Neural cell (in vitro differentiated cells): ENCODE measurements at regions not wholly inside any gene's neighbourhood (a gene's known extent, or its start where the extent isn't known, plus 50 kb on each side); places are given as distances from the start of the nearest gene placed in this dataset.

Experiments used
- H2AFZ ChIP-seq: fragments of 200-600, 300-800 bp; sonication (generic), shearing (Covaris generic); 2 replicates; pipeline ENCODE4 v1.6.0; 2014; ENCODE audit warnings: low read depth, mild to moderate bottlenecking, antibody characterized with exemption, low read length, moderate library complexity
- H3F3A ChIP-seq: fragments of 200-600 bp; shearing (Covaris generic); 2 replicates; pipeline ENCODE4 v1.6.1; 2016; ENCODE audit warnings: mild to moderate bottlenecking, moderate library complexity, mixed read lengths, antibody characterized with exemption, low read length; ENCODE audit not compliant: insufficient read depth, poor library complexity, severe bottlenecking
- H3K27ac ChIP-seq: fragments of 200-600, 300-800 bp; sonication (generic), shearing (Covaris generic); 2 replicates; pipeline ENCODE4 v1.5.1; 2014; ENCODE audit warnings: mild to moderate bottlenecking, low read length, moderate library complexity
- H3K27me3 ChIP-seq: fragments of 300-800, 200-600 bp; sonication (generic), shearing (Covaris generic); 2 replicates; pipeline ENCODE4 v1.6.0; 2014; ENCODE audit warnings: mild to moderate bottlenecking, low read depth, low read length, moderate library complexity; ENCODE audit not compliant: insufficient read depth
- H3K36me3 ChIP-seq: fragments of 300-800, 200-600 bp; sonication (generic), shearing (Covaris generic); 2 replicates; pipeline ENCODE4 v1.5.1; 2014; ENCODE audit warnings: mild to moderate bottlenecking, antibody characterized with exemption, low read length, moderate library complexity; ENCODE audit not compliant: insufficient read depth
- H3K4me2 ChIP-seq: fragments of 300-800, 200-600 bp; sonication (generic), shearing (Covaris generic); 2 replicates; pipeline ENCODE4 v1.6.0; 2014; ENCODE audit warnings: mild to moderate bottlenecking, low read length
- H3K4me3 ChIP-seq: fragments of 300-800, 200-600 bp; sonication (generic), shearing (Covaris generic); 2 replicates; pipeline ENCODE4 v1.5.1; 2014; ENCODE audit warnings: mild to moderate bottlenecking, low read length, moderate library complexity
- H3K79me2 ChIP-seq: fragments of 200-600 bp; shearing (Covaris generic); replicated peaks from 2 replicates; pipeline ENCODE4 v1.6.0; 2014; ENCODE audit warnings: mild to moderate bottlenecking, low read length, moderate library complexity; ENCODE audit not compliant: insufficient read depth
- H3K9ac ChIP-seq: fragments of 300-800, 200-600 bp; sonication (generic), shearing (Covaris generic); 2 replicates; pipeline ENCODE4 v1.6.1; 2016; ENCODE audit warnings: mild to moderate bottlenecking, low read length, mixed read lengths
- H3K9me2 ChIP-seq: fragments of 200-600 bp; shearing (Covaris generic); 2 replicates; pipeline ENCODE4 v1.6.1; 2016; ENCODE audit warnings: mild to moderate bottlenecking, low read length, mixed read lengths; ENCODE audit not compliant: insufficient read depth
- H3K9me3 ChIP-seq: fragments of 200-600, 300-800 bp; sonication (generic), shearing (Covaris generic); 2 replicates; pipeline ENCODE4 v1.6.1; 2016; ENCODE audit warnings: mild to moderate bottlenecking, mixed run types, low read length, moderate library complexity, mixed read lengths
- H4K20me1 ChIP-seq: fragments of 200-600 bp; shearing (Covaris generic); 2 replicates; pipeline ENCODE4 v1.6.1; 2016; ENCODE audit warnings: mild to moderate bottlenecking, mixed run types; ENCODE audit not compliant: insufficient read depth
- EP300 ChIP-seq: fragments of 450-650 bp; conservative IDR thresholded peaks from 2 replicates; pipeline ENCODE4 v1.6.1; 2014; ENCODE audit warnings: antibody characterized with exemption, mild to moderate bottlenecking, moderate library complexity; ENCODE audit not compliant: poor library complexity, severe bottlenecking
- EZH2 ChIP-seq: fragments of 200-600, 300-800 bp; shearing (Covaris generic), sonication (generic); IDR thresholded peaks from 2 replicates; pipeline ENCODE4 v1.6.1; 2014; ENCODE audit warnings: antibody characterized with exemption, low read length, borderline replicate concordance, mild to moderate bottlenecking; ENCODE audit not compliant: insufficient read depth, poor library complexity, severe bottlenecking
- MXI1 ChIP-seq: fragments of 450-650 bp; conservative IDR thresholded peaks from 2 replicates; pipeline ENCODE4 v1.6.1; 2014; ENCODE audit warnings: antibody characterized with exemption, mild to moderate bottlenecking; ENCODE audit not compliant: poor library complexity, severe bottlenecking
- POLR2AphosphoS5 ChIP-seq: IDR thresholded peaks from 2 replicates; pipeline ENCODE4 v1.6.1; 2012
- RAD21 ChIP-seq: fragments of 450-650 bp; conservative IDR thresholded peaks from 2 replicates; pipeline ENCODE4 v1.6.1; 2014; ENCODE audit warnings: antibody characterized with exemption, mild to moderate bottlenecking, moderate library complexity
- SMC3 ChIP-seq: fragments of 450-650 bp; conservative IDR thresholded peaks from 2 replicates; pipeline ENCODE4 v1.6.1; 2014; ENCODE audit warnings: antibody characterized with exemption, mild to moderate bottlenecking, moderate library complexity; ENCODE audit not compliant: poor library complexity
- TAF1 ChIP-seq: IDR thresholded peaks from 2 replicates; pipeline ENCODE4 v1.6.1; 2012; ENCODE audit warnings: low read depth
- TF ChIP-seq, protein P1 (sequence below): IDR thresholded peaks from 2 replicates; pipeline ENCODE4 v1.6.1; 2012; ENCODE audit warnings: borderline replicate concordance
- TF ChIP-seq, protein P2 (sequence below): fragments of 450-650 bp; IDR thresholded peaks from 2 replicates; pipeline ENCODE4 v1.5.1; 2014; ENCODE audit warnings: antibody characterized with exemption, mild to moderate bottlenecking, moderate library complexity; ENCODE audit not compliant: poor library complexity, severe bottlenecking

DNA sequence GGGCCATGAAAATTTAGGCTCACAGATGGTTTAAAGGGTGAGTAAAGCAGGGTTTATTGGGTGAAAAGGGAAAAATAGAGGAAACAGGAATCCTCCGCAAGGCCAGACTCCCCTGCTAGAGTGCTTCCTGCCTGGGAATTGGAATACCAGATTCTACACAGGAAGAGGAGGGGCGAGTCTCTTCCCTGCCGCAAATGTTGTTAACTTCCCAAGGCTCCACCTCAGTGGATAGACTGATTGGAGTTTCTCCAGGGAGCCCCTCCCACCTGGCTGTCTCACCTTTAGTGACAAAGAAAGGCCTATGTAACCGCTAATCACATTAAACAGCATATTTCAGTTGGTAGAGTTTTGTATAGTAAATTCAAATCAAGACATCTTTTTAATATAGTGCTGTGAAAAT lies 1450.1 kb downstream of the KCNT2 start:
- Histone ChIP-seq H3K4me3 (no peak overlapping the region), H3K9me3 (no peaks in the 10 kb centered on the region), H3K79me2 (no peaks in the 10 kb centered on the region), H3K9ac (no peak overlapping the region), H3K27me3 (no peaks in the 10 kb centered on the region), H4K20me1 (no peaks in the 10 kb centered on the region), H3K4me2 (no peak overlapping the region), H2AFZ (no peak overlapping the region), H3K27ac (no peak overlapping the region), H3K36me3 (no peaks in the 10 kb centered on the region), H3K9me2 (no peaks in the 10 kb centered on the region), H3F3A (no peaks in the 10 kb centered on the region)
- TF ChIP-seq TAF1 (no peak), EP300 (no peak), MXI1 (no peak), RAD21 (no peak), POLR2AphosphoS5 (no peak), EZH2 (no peak), SMC3 (no peak)
- TF ChIP-seq, protein P1, sequence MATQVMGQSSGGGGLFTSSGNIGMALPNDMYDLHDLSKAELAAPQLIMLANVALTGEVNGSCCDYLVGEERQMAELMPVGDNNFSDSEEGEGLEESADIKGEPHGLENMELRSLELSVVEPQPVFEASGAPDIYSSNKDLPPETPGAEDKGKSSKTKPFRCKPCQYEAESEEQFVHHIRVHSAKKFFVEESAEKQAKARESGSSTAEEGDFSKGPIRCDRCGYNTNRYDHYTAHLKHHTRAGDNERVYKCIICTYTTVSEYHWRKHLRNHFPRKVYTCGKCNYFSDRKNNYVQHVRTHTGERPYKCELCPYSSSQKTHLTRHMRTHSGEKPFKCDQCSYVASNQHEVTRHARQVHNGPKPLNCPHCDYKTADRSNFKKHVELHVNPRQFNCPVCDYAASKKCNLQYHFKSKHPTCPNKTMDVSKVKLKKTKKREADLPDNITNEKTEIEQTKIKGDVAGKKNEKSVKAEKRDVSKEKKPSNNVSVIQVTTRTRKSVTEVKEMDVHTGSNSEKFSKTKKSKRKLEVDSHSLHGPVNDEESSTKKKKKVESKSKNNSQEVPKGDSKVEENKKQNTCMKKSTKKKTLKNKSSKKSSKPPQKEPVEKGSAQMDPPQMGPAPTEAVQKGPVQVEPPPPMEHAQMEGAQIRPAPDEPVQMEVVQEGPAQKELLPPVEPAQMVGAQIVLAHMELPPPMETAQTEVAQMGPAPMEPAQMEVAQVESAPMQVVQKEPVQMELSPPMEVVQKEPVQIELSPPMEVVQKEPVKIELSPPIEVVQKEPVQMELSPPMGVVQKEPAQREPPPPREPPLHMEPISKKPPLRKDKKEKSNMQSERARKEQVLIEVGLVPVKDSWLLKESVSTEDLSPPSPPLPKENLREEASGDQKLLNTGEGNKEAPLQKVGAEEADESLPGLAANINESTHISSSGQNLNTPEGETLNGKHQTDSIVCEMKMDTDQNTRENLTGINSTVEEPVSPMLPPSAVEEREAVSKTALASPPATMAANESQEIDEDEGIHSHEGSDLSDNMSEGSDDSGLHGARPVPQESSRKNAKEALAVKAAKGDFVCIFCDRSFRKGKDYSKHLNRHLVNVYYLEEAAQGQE, result no peak
- TF ChIP-seq, protein P2, sequence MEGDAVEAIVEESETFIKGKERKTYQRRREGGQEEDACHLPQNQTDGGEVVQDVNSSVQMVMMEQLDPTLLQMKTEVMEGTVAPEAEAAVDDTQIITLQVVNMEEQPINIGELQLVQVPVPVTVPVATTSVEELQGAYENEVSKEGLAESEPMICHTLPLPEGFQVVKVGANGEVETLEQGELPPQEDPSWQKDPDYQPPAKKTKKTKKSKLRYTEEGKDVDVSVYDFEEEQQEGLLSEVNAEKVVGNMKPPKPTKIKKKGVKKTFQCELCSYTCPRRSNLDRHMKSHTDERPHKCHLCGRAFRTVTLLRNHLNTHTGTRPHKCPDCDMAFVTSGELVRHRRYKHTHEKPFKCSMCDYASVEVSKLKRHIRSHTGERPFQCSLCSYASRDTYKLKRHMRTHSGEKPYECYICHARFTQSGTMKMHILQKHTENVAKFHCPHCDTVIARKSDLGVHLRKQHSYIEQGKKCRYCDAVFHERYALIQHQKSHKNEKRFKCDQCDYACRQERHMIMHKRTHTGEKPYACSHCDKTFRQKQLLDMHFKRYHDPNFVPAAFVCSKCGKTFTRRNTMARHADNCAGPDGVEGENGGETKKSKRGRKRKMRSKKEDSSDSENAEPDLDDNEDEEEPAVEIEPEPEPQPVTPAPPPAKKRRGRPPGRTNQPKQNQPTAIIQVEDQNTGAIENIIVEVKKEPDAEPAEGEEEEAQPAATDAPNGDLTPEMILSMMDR, result no peak

DNA sequence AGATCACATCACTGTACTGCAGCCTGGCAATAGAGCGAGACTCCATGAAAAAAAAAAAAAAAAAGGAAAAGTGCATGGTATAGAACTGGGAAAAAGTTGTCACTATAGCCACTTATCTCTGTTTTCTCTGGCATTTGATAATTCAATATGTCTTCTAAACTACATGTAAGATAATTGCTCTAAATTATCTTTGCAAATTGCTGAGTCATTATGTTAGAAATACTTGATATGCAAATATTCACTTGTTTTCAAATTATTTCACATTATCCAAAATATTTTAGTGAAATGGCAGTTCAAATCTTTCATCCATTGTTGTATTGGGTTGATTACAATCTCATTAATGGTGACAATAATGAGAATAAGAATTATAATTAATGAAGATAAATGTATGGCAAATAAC lies 1455.1 kb downstream of the KCNT2 start:
- Histone ChIP-seq H3K79me2 (no peaks in the 10 kb centered on the region), H3K9me2 (no peaks in the 10 kb centered on the region), H4K20me1 (no peaks in the 10 kb centered on the region), H3K9me3 (no peaks in the 10 kb centered on the region), H3K4me3 (no peak overlapping the region), H3K27me3 (no peaks in the 10 kb centered on the region), H3K9ac (no peak overlapping the region), H3K27ac (no peak overlapping the region), H3F3A (no peaks in the 10 kb centered on the region), H3K36me3 (no peaks in the 10 kb centered on the region), H3K4me2 (no peak overlapping the region), H2AFZ (no peak overlapping the region)
- TF ChIP-seq, protein P2, result no peak
- TF ChIP-seq POLR2AphosphoS5 (no peak), EP300 (no peak), SMC3 (no peak), EZH2 (no peak)
